IPS-15b (cell line): ENCODE measurements at regions not wholly inside any gene's neighbourhood (a gene's known extent, or its start where the extent isn't known, plus 50 kb on each side); places are given as distances from the start of the nearest gene placed in this dataset.

Experiments
- H3K27me3 ChIP-seq: one replicate; pipeline ENCODE4 v1.6.1; 2013; ENCODE audit warnings: low read length; ENCODE audit not compliant: control insufficient read depth, insufficient read depth
- H3K36me3 ChIP-seq: one replicate; pipeline ENCODE4 v1.6.1; 2013; ENCODE audit warnings: low read length; ENCODE audit not compliant: control insufficient read depth, insufficient read depth
- H3K4me1 ChIP-seq: one replicate; pipeline ENCODE4 v1.6.1; 2013; ENCODE audit warnings: mild to moderate bottlenecking, low read length; ENCODE audit not compliant: control insufficient read depth, insufficient read depth
- H3K4me3 ChIP-seq: one replicate; pipeline ENCODE4 v1.5.1; 2013; ENCODE audit warnings: low read depth, low read length
- H3K9ac ChIP-seq: one replicate; pipeline ENCODE4 v1.6.1; 2013; ENCODE audit warnings: low read depth, mild to moderate bottlenecking, low read length
- H3K9me3 ChIP-seq: one replicate; pipeline ENCODE4 v1.6.1; 2013; ENCODE audit warnings: mild to moderate bottlenecking, low read length; ENCODE audit not compliant: control insufficient read depth, insufficient read depth

GRCh38 chr4:27624749-27625148, 764.1 kb downstream of the STIM2 start:
- Histone ChIP-seq H3K9ac (no peak overlapping the region), H3K4me3 (no peak overlapping the region), H3K9me3 (no peaks in the 10 kb centered on the region), H3K27me3 (no peaks in the 10 kb centered on the region), H3K4me1 (no peaks in the 10 kb centered on the region), H3K36me3 (no peaks in the 10 kb centered on the region)

- Histone ChIP-seq H3K36me3 (no peaks in the 10 kb centered on the region), H3K9me3 (no peaks in the 10 kb centered on the region), H3K27me3 (no peaks in the 10 kb centered on the region), H3K4me1 (no peaks in the 10 kb centered on the region), H3K9ac (no peak overlapping the region), H3K4me3 (no peak overlapping the region)
Observed at GRCh38 chr4:27628609-27629008, 768.0 kb downstream of the STIM2 start.

GRCh38 chr4:27629532-27630225, 769.0 kb downstream of the STIM2 start:
- Histone ChIP-seq H3K36me3 (no peaks in the 10 kb centered on the region), H3K27me3 (no peaks in the 10 kb centered on the region), H3K4me1 (no peaks in the 10 kb centered on the region), H3K9me3 (no peaks in the 10 kb centered on the region), H3K9ac (no peak overlapping the region), H3K4me3 (no peak overlapping the region)

- Histone ChIP-seq H3K9me3 (no peaks in the 10 kb centered on the region), H3K36me3 (no peaks in the 10 kb centered on the region), H3K4me1 (no peaks in the 10 kb centered on the region), H3K4me3 (no peak overlapping the region), H3K9ac (no peak overlapping the region), H3K27me3 (no peaks in the 10 kb centered on the region)
Observed at GRCh38 chr4:27635936-27636913, 775.6 kb downstream of the STIM2 start.

- Histone ChIP-seq H3K4me1 (no peaks in the 10 kb centered on the region), H3K36me3 (no peaks in the 10 kb centered on the region), H3K9ac (no peak overlapping the region), H3K4me3 (no peak overlapping the region), H3K9me3 (no peaks in the 10 kb centered on the region), H3K27me3 (no peaks in the 10 kb centered on the region)
Observed at GRCh38 chr4:27638163-27638915, 777.7 kb downstream of the STIM2 start.

GRCh38 chr4:27643101-27643500, 782.5 kb downstream of the STIM2 start:
- no peak overlapping the region for H3K4me3 ChIP-seq
- H3K9ac ChIP-seq: no peak overlapping the region
- no peaks in the 10 kb centered on the region for H3K9me3 ChIP-seq
- no peaks in the 10 kb centered on the region for H3K4me1 ChIP-seq
- H3K27me3 ChIP-seq: no peaks in the 10 kb centered on the region
- H3K36me3 ChIP-seq: no peaks in the 10 kb centered on the region

- Histone ChIP-seq H3K4me1 (no peaks in the 10 kb centered on the region), H3K9me3 (no peaks in the 10 kb centered on the region), H3K9ac (no peak overlapping the region), H3K27me3 (no peaks in the 10 kb centered on the region), H3K4me3 (no peak overlapping the region), H3K36me3 (no peaks in the 10 kb centered on the region)
Observed at GRCh38 chr4:27648416-27648815, 787.8 kb downstream of the STIM2 start.

GRCh38 chr4:27662426-27662825, 801.8 kb downstream of the STIM2 start:
- H3K27me3 ChIP-seq: no peaks in the 10 kb centered on the region
- H3K36me3 ChIP-seq: no peaks in the 10 kb centered on the region
- no peak overlapping the region for H3K9ac ChIP-seq
- no peak overlapping the region for H3K4me3 ChIP-seq
- H3K4me1 ChIP-seq: no peaks in the 10 kb centered on the region
- no peaks in the 10 kb centered on the region for H3K9me3 ChIP-seq

GRCh38 chr4:27666943-27667342, 806.3 kb downstream of the STIM2 start:
- Histone ChIP-seq H3K9me3 (no peaks in the 10 kb centered on the region), H3K4me1 (no peaks in the 10 kb centered on the region), H3K4me3 (no peak overlapping the region), H3K36me3 (no peaks in the 10 kb centered on the region), H3K27me3 (no peaks in the 10 kb centered on the region), H3K9ac (no peak overlapping the region)

- Histone ChIP-seq H3K9ac (no peak overlapping the region), H3K36me3 (no peaks in the 10 kb centered on the region), H3K9me3 (no peaks in the 10 kb centered on the region), H3K4me3 (no peak overlapping the region), H3K4me1 (no peaks in the 10 kb centered on the region), H3K27me3 (no peaks in the 10 kb centered on the region)
Observed at GRCh38 chr4:27668001-27668400, 807.4 kb downstream of the STIM2 start.

GRCh38 chr4:27678027-27678426, 817.4 kb downstream of the STIM2 start:
- no peaks in the 10 kb centered on the region for H3K27me3 ChIP-seq
- peaks cover 4% of the 10 kb centered on the region for H3K4me1 ChIP-seq
- no peak overlapping the region for H3K9ac ChIP-seq
- H3K36me3 ChIP-seq: no peaks in the 10 kb centered on the region
- H3K9me3 ChIP-seq: no peaks in the 10 kb centered on the region
- H3K4me3 ChIP-seq: no peak overlapping the region
